Body of pancreas (tissue), 4 donors: ENCODE measurements at regions not wholly inside any gene's neighbourhood (a gene's known extent, or its start where the extent isn't known, plus 50 kb on each side); places are given as distances from the start of the nearest gene placed in this dataset.
A peak's percentile ranks its signal among the peaks of the same experiment; 100 is the strongest.

Experiments
- ATAC-seq: fragments of 150-250 bp; one replicate; pipeline ENCODE4 v1.9.1; 2016
- DNase-seq, 4 donors: peaks; one replicate each; pipeline ENCODE4 v3.0.0-alpha.2; 2019
- H3K27ac ChIP-seq, 4 donors: fragments of 200-600 bp; sonication (generic); 1 replicate in 3 of 4; 2 replicates in 1 of 4; pipeline versions ENCODE4 v1.5.1 to v1.6.1; 2016 to 2019; ENCODE audit warnings: mild to moderate bottlenecking in 1 of 4, mixed read lengths in 1 of 4, moderate library complexity in 1 of 4
- H3K27me3 ChIP-seq, 2 donors: fragments of 200-600 bp; sonication (generic); one replicate each; pipeline ENCODE4 v1.6.0; 2016; ENCODE audit warnings: mild to moderate bottlenecking in 1 of 2
- H3K36me3 ChIP-seq, 2 donors: fragments of 200-600 bp; sonication (generic); replicated peaks in 1 of 2; 2 replicates each; pipeline ENCODE4 v1.5.1; 2016; ENCODE audit warnings: low read depth in 2 of 2; ENCODE audit not compliant: insufficient read depth in 1 of 2
- H3K4me1 ChIP-seq: fragments of 200-600 bp; sonication (generic); one replicate; pipeline ENCODE4 v1.6.0; 2016
- H3K4me3 ChIP-seq, 2 donors: fragments of 200-600 bp; sonication (generic); 1 replicate in 1 of 2; 2 replicates in 1 of 2; pipeline ENCODE4 v1.5.1; 2016 to 2019
- H3K9me3 ChIP-seq, 3 donors: fragments of 200-600 bp; sonication (generic); 1 replicate in 2 of 3; 2 replicates in 1 of 3; pipeline ENCODE4 v1.5.1; 2016
- CTCF ChIP-seq, 7 experiments: fragments of 450-650 bp in 4 of 7; fragments of 200-600 bp in 3 of 7; sonication (generic) in 3 of 7; IDR thresholded peaks; one replicate each; pipeline ENCODE4 v1.5.1; 2016 to 2019; ENCODE audit warnings: antibody characterized with exemption in 7 of 7
- POLR2A ChIP-seq, 3 donors: fragments of 450-650 bp; IDR thresholded peaks; one replicate each; pipeline ENCODE4 v1.6.1; 2016; ENCODE audit warnings: antibody characterized with exemption in 3 of 3, mild to moderate bottlenecking in 2 of 3
- WGBS, 2 donors: methylation state at CpG; one replicate each; pipeline ENCODE4 v1.1.5; 2017; 5-methylcytosine and 5-hydroxymethylcytosine counted together
- intact Hi-C: fragments of 100-400 bp; cut with DNase I; formaldehyde crosslinking; loops from one replicate; pipeline ENCODE4 v1.15.1; 2023

- no peak for ATAC-seq
- intact Hi-C loops = no loop called here
- 5 to 8% methylated on average over 19 to 64 of the region's 64 CpGs for WGBS, 2 donors
Measured at GRCh38 chr16:55056585-55057401, 126.1 kb downstream of the IRX5 start.

GRCh38 chr16:55057866-55058265 lies 127.2 kb downstream of the IRX5 start:
- Histone ChIP-seq H3K4me3 (no peak overlapping the region), H3K9me3 (no peaks in the 10 kb centered on the region), H3K27ac (no peak overlapping the region), H3K27me3 (peaks cover 0 to 4% of the 10 kb centered on the region in 2 donors), H3K36me3 (no peaks in the 10 kb centered on the region), H3K4me1 (peaks cover 7% of the 10 kb centered on the region)
- intact Hi-C loops = no loop called here
- 65 to 82% methylated on average over 5 to 6 of the region's 6 CpGs for WGBS, 2 donors
- ATAC-seq = no peak
- TF ChIP-seq CTCF (IDR thresholded peaks at IDR 0.05) (no peak), POLR2A (IDR thresholded peaks at IDR 0.05) (no peak)
- no peak for DNase-seq

More at GRCh38 chr16:55056585-55057401, 126.1 kb downstream of the IRX5 start:
- peak in 1 of 4 donors; percentile 21 for DNase-seq
- Histone ChIP-seq H3K27me3 (peaks cover 0 to 4% of the 10 kb centered on the region in 2 donors), H3K27ac (no peak overlapping the region), H3K4me1 (peaks cover 7% of the 10 kb centered on the region), H3K9me3 (no peaks in the 10 kb centered on the region), H3K36me3 (no peaks in the 10 kb centered on the region), H3K4me3 (no peak overlapping the region)
- TF ChIP-seq CTCF (IDR thresholded peaks at IDR 0.05) = peak in 1 of 7 experiments; percentile 15
- no peak for TF ChIP-seq POLR2A (IDR thresholded peaks at IDR 0.05)

- H3K36me3 ChIP-seq = no peaks in the 10 kb centered on the region
- peaks cover 0 to 4% of the 10 kb centered on the region in 2 donors for H3K27me3 ChIP-seq
- TF ChIP-seq CTCF (IDR thresholded peaks at IDR 0.05) (no peak), POLR2A (IDR thresholded peaks at IDR 0.05) (no peak)
- DNase-seq (no peak), ATAC-seq (no peak)
- H3K4me3 ChIP-seq = no peak overlapping the region
- intact Hi-C loops = no loop called here
- H3K27ac ChIP-seq = no peak overlapping the region
- peaks cover 7% of the 10 kb centered on the region for H3K4me1 ChIP-seq
- 55 to 72% methylated on average over 4 of the region's 4 CpGs for WGBS, 2 donors
- no peaks in the 10 kb centered on the region for H3K9me3 ChIP-seq
Measured at GRCh38 chr16:55058576-55058975, 127.9 kb downstream of the IRX5 start.

DNA sequence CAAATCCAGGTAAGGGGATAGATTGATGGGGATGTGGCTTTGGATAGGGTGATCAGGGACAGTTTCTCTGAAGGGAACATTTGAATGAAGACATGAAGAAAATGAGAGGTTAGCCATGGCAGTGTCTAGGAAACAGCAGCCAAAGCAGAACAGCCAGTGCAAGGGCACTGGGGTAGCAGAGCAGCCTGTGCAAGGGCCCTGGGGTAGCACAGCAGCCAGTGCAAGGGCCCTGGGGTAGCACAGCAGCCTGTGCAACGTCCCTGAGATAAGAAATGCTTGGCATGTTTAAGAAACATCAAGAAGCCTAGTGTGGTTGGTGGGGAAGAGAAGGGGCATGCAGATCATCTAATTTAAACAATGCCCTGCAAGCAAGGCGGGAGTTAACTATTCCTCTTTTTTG lies 128.5 kb downstream of the IRX5 start:
- Histone ChIP-seq H3K4me1 (peaks cover 7% of the 10 kb centered on the region), H3K36me3 (no peaks in the 10 kb centered on the region), H3K27ac (no peak overlapping the region), H3K4me3 (no peak overlapping the region), H3K27me3 (peaks cover 0 to 4% of the 10 kb centered on the region in 2 donors), H3K9me3 (no peaks in the 10 kb centered on the region)
- TF ChIP-seq CTCF (IDR thresholded peaks at IDR 0.05) = no peak
- no peak for TF ChIP-seq POLR2A (IDR thresholded peaks at IDR 0.05)
- DNase-seq (no peak), ATAC-seq (no peak)
- WGBS, 2 donors = 61 to 68% methylated on average over 2 of the region's 2 CpGs
- intact Hi-C loops = no loop called here

- Histone ChIP-seq H3K4me3 (no peak overlapping the region), H3K36me3 (no peaks in the 10 kb centered on the region), H3K9me3 (no peaks in the 10 kb centered on the region), H3K4me1 (peaks cover 7% of the 10 kb centered on the region), H3K27ac (no peak overlapping the region), H3K27me3 (peaks cover 0 to 4% of the 10 kb centered on the region in 2 donors)
- no peak for DNase-seq
- no peak for ATAC-seq
- TF ChIP-seq CTCF (IDR thresholded peaks at IDR 0.05) (no peak), POLR2A (IDR thresholded peaks at IDR 0.05) (no peak)
- intact Hi-C loops = no loop called here
- WGBS, 2 donors = 100% methylated on average over 1 of the region's 1 CpG; no CpG with 5 or more reads in 1 of the 2 donors
Measured at GRCh38 chr16:55061126-55061525, 130.5 kb downstream of the IRX5 start.
